NCI-H446 treated with DMSO at 0.1 percent for 48 hours (cell line): ENCODE measurements at regions not wholly inside any gene's neighbourhood (a gene's known extent, or its start where the extent isn't known, plus 50 kb on each side); places are given as distances from the start of the nearest gene placed in this dataset.

Experiments used
- DNase-seq: peaks from one replicate; lab custom pipeline; 2025; lab: John Stamatoyannopoulos, UW

- DNase-seq, result no peak
Measured at GRCh38 chr4:11597506-11597905, 168.8 kb upstream of the HS3ST1 start.

DNA sequence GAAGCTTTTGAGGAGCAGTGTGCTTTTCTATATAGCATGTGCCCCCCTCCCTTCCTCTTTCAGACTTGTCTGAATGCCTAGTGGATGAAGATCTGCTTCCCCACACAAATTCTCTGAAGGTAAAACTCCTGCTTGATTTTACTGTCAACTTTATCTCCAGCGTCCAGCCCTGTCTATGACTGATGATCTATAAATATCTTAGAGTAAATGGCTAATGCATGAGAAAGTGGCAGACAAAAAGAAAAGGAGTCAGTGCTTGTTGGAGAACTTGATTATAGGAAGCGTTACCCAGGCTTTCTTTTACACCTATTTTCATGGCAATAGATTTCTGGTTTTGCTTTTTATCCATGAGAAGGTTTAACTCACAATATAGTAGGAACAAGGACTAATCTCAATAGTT lies 168.3 kb upstream of the HS3ST1 start:
- DNase-seq, result no peak

GRCh38 chr4:11593576-11594116 lies 165.0 kb upstream of the HS3ST1 start:
- DNase-seq, result peak; percentile 66

- DNase-seq, result no peak
Measured at GRCh38 chr4:11592276-11592675, 163.6 kb upstream of the HS3ST1 start.

DNA sequence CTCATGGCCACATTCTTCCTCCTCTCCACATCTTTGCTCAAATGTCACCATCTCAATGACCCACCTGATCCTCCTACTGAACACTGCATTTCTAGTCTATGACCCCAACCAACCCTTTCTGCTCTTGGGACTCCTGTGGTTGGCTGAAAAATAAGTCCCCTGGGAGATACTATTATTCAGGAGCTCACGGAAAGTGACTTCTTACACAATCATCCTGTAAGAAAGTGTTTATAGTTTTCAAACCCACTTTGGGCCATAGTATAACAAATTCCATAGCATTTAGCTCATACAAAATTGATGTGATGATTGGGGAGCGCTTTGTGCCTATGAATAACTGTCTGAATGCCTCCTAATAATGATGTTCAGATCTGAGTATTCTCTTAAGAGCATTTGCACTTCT lies 161.4 kb upstream of the HS3ST1 start:
- DNase-seq, result no peak

DNA sequence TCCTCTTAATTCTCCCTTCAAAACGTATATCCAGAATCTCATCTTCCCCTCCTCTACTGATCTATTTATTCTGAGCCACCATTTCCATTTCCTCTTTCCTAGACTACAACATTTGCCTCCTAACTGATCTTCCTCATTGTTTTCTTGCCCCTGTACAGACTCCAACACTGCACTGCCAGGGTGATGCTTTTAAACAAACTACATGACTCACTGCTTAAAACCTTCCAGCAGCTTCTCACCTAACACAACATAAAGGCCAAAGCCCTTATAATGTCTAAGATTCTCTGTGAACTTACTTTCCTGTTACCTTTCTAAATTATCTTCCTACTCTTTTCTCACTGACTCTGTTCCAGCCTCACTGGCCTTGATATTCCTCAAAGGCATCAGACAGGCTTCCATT lies 161.0 kb upstream of the HS3ST1 start:
- no peak for DNase-seq

GRCh38 chr4:11587797-11588196 lies 159.1 kb upstream of the HS3ST1 start:
- DNase-seq, result no peak

DNA sequence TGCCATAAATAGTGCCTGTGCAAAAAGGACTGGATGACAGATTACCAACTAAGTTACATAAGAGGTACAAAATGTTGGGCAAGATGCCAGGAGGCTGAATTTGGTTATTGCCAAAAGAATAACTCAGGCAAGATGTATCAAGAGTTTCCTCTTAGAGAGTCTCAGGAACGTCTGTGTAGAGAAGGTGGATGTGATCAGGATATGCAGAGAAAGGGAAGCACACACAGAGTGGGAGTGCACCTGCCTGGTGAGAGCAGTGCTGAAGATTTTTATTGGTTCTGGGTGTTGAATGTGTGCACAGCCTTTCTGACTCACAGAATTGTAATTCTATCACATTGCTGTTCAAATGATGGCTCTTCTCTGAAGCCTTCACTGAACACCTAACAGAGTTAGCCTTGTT lies 156.8 kb upstream of the HS3ST1 start:
- no peak for DNase-seq

DNA sequence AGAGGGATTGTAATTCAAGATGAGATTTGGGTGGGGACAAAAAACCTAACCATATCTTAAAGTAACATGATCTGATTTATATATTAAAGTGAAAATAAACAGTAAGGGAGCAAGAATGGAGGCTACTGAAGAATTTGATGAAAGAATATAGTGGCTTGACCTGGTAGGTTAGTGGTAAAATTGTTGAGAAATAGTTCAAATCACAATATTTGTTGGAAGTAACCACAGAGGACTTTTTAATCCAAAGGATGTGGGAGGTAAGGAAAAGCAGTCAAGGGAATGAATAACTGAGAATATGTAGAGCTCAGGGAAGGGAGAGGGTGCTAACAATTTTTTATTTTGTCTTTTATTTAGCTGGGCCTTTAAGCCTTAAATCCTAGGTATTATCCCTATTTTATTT lies 139.8 kb upstream of the HS3ST1 start:
- DNase-seq, result no peak

- DNase-seq, result no peak
Measured at GRCh38 chr4:11566444-11567022, 137.8 kb upstream of the HS3ST1 start.

- no peak for DNase-seq
Measured at GRCh38 chr4:11565899-11566298, 137.2 kb upstream of the HS3ST1 start.

GRCh38 chr4:11565213-11565612 lies 136.5 kb upstream of the HS3ST1 start:
- no peak for DNase-seq

GRCh38 chr4:11564021-11564420 lies 135.3 kb upstream of the HS3ST1 start:
- no peak for DNase-seq

DNA sequence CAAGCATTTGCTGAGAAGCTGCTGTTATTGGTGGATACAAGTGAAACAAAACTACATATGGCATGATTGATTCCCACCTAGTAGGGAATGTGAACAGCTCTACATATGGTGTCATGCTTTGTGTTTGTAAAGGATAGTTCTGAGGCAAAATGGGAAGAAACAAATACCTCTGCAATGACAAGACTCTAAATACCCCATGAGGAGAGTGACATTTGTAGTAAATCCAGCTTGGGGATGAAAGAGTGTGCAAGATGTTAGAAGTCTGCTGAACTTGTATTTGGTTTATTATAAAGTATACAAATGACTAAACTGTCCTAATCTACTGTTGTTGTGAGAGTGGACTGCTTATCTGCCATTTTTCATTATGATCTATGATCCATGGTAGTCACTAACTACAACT lies 120.8 kb upstream of the HS3ST1 start:
- DNase-seq, result no peak

DNA sequence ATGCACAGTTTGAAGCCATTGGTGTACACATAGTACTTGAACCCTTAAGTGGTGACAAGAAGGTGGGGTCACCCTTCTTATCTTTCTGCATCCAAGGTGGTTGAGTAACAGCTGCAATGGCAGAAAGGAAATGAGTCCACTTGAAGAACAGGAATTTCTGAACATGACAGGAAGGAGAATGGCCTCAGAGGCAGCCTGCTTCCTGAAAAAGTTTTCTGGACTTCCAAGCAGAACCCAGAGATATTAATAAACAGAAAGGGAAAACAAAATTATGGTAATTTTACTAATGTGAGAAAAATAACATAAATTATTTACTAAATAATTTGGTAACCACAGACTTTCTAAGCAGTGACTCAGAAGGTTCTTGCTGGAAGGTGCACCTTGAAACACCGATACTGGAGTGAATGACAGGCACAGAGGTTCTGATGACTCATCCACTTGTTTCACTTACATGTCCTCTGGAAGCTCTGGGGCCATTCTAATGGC lies 119.9 kb upstream of the HS3ST1 start:
- DNase-seq, result no peak

DNA sequence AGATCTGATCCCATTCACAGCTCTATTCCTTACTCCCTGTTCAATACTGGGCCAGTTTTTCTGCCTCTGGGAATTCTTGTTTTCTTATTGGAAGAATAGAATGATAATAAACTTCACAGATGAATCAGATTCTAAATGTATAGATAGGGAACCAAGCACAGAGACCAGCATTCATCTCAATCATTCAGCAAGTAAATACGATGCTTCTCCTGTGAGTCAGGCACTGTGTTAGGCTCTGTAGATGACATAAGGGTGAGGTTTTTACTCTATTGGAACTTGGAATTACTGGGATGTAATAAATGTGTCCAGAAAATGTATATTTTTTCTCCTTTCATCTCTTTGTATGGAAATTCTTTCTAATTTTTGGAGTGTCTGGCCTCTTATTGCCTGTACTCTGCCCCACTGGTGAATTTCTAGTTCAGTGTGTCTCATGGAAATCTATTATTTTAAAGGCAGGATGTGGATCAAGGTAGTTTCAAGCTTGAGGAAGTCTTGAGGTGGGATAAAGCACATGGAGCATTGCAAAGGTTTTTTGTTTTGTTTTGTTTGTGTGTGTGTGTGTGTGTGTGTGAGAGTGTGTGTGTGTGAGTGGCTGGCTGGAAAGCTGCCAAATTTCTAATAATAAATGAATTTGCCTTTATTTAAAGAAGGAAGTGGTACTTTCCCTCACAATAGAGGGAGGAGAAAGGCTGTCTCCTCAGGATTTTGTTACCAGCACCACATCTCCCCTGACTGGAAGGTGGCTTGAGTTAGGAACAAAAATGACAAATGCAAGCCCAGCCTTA lies 117.9 kb upstream of the HS3ST1 start:
- DNase-seq, result no peak

- DNase-seq, result no peak
Measured at GRCh38 chr4:11545651-11546050, 117.0 kb upstream of the HS3ST1 start.

GRCh38 chr4:11544211-11544610 lies 115.5 kb upstream of the HS3ST1 start:
- no peak for DNase-seq

DNA sequence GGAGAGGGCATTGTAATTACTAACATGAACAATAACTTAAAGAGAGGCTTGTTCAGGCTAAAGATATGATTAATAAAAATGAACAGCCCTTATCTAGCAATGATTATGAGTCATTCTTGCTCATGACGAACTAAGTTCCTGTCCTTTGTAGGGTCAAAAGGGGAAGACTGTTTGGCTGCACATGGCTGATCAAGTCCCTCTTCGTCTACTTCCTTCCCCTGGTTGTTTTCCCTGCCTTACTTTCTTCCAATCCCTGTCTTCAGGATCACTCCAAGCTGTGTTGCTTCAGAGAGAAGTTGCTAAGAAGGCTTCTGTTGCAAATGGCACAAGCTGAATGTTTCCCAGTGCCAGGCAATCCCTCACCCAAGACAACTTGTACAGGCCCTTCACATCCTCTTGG lies 115.0 kb upstream of the HS3ST1 start:
- DNase-seq, result no peak

DNA sequence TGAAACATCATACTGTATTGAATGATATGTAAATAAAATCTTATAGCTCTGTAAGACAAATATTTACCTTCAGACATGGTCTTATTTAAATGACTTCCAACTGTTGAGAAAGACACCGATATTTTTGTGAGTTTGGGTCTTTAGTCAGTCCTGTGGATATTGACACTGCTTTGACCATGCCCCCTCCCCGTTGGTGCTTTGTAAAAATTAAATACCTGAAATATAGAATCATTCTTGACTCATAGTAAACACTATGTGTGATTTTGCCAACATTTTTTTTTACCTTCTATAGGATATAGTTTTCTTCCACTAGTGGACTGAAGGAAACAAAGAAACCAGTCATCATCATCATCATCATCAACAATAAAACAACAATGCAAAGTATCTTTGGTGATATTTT lies 114.3 kb upstream of the HS3ST1 start:
- DNase-seq, result no peak

- no peak for DNase-seq
Measured at GRCh38 chr4:11537846-11538245, 109.2 kb upstream of the HS3ST1 start.

GRCh38 chr4:11535333-11535732 lies 106.6 kb upstream of the HS3ST1 start:
- DNase-seq, result no peak

DNA sequence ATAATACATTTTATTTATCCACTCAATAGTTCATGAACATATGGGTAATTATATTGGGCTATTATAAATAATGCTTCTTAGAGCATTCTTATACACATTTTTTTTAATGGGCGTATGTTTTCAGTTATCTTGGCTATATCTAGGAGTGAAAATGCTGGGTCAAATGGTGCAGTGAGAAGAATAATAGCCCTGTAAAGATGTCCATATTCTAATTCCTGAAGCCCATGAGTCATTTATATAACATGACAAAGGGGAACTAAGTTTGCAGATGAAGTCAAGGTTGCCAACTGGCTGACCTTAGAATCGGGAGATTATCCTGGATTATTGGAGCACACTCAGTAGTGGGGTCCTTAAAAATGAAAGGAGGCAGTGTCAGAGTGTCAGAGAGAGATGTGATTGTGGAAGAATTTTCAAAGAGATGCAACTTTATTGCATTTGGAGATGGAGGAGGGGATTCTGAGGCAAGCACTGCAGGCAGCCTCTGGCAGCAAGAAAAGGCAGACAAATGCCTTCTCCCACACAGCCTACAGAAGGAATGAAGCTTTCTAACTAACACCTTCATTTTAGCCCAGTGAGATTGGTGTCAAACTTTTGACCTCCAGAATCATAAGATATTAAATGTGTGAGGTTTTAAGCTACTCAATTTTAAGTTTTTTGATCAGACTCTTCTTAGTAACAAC lies 106.1 kb upstream of the HS3ST1 start:
- DNase-seq, result no peak
